NCI-H1105 treated with DMSO at 0.1 percent for 48 hours (cell line): ENCODE measurements at regions not wholly inside any gene's neighbourhood (a gene's known extent, or its start where the extent isn't known, plus 50 kb on each side); places are given as distances from the start of the nearest gene placed in this dataset.
A peak's percentile ranks its signal among the peaks of the same experiment; 100 is the strongest.

Source experiments
- DNase-seq: peaks from one replicate; lab custom pipeline; 2025; lab: John Stamatoyannopoulos, UW

DNA sequence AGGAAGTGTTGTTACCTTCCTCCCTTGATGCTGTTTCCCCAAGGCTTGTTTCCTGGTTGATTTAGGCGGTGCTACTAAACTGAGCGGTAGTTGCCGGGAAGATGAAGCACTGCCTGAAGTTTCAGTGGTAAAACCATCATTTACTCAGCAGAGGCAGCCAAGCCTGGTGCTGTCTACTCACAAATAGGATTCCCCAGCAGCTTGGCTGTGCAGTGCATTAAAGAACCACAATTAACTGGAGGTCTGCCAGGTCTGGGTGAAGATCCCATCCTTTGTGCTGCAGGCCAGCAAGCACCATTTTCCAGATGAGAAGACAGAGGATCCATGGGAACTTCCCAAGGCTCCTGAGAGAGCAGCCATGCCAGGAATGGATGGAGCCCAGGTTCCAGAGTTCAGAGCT is 231.9 kb upstream of the E2F8 start:
- no peak for DNase-seq

DNA sequence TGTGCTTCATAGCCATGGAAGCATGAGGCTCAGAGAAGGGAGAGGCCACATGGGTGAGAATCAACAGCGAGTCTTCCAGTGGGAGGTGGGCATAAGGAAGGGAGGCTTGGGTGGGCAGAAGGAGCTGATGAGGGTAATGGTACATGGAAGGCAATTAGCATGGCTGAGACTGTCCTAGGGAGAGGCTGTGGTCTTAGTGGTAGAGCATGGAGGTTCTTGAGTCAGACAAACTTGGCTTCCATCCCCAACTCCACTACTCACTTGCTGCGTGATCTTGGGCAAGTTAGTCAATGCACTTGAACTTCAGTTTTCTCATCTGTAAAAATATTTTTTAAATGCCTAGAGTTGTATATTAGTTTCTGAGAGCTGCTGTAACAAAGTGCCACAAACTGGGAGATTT is 227.2 kb upstream of the E2F8 start:
- DNase-seq = no peak

DNA sequence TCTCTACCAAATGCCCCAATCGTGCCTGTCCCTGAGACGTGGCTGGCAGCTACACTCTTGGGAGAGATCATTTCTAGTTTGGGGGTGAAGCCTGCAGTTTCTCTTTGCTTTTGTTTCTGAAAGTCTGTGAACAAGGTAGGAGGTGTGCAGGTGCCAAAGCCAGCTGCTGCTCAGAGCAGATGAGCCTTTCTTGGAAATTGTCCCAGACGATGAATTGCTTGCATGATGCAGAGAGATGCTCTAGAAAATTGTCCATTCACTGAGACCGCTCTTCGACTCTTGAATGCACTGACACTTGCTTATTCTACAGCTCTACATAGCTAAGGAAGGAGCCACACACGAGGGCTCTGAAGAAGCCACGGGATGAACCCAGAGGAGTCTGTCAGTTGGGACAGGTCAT is 225.6 kb upstream of the E2F8 start:
- peak; percentile 88 for DNase-seq

DNA sequence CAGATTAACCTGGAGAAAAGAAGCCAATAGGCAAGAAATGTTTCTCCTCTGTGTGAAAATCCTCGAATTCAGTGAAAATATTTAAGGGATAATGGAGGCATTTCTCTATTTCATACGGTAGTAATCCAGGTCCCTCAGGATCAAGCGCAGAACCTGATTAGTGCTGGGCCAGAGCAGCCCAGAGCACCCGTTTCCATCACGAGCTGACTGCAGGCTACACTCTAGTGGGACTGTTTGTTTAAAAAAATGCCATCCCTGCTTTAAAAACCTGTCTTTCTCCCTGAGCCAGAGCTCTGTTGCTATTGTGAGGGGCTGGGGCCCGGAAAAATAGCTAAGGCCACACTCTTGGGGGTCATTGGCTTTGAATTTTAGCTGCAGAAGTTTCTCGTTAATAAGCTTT is 223.2 kb upstream of the E2F8 start:
- DNase-seq = no peak

DNA sequence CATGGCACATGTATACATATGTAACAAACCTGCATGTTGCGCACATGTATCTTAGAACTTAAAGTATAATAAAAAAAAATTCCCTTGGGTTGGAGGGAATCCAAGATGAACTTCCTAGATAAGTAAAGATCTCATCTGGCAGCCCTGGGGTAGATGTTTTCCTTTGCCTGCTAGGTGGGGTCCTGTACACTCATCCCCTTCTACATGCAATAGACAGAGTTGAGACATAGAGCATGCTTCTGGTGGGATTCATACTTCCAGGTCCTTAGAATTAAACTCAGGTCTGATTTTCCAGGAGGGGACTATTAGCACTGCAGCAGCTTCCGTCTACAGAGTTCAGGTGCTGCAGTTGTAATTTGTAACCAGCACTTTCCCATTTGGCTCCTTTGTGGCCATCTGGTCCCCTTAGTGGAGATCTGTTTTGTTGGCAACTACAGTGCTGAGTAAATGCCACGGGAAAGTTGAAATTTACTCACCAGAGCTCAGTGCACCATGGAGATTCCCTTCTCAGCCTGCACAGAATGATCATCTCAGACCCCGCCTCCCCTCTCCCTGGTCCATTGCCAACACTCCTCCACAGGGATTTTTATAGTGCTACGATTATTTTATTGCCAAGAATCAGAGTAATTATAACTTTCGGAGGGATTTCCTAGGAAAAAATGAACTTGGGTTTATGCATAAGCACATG is 220.1 kb upstream of the E2F8 start:
- peak; percentile 63 for DNase-seq

DNA sequence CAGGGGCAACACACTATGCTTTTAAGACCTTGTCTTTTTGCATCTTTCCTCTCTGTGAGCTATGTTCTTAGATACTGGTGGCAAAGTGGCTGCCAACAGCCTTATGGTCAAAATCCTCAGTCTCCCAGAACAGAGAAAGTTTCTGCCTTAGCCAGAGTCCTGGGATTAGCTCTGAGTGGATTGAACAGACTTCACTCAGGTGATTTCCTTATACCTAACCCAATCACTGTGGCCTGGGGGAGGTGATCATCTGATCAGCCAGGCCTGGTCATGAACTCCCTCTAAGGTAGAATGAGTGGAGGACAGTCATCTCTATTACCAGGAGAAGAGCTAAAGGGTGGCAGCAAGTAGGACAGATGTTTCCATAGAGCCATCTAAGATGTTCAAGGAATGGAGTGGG is 218.5 kb upstream of the E2F8 start:
- DNase-seq = no peak

DNA sequence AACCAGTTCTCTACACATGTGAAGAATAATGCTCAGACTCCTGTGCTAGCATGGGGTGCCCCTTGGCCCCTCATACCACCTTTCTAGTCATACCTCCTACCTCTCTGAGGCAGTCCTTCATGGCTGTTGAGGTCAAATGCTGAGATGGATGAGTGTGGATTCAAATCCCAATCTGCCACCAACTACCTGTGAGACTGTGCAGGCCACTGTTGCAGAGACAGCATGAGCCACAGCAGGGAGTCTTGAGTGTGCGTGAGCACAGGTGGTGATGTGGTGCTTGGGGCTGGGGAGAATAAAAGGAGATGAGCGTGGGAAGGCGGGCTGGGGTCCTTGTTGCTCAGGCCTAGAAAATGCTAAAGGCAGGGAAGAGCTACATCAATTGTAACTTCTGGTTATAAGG is 218.0 kb upstream of the E2F8 start:
- DNase-seq = no peak

DNA sequence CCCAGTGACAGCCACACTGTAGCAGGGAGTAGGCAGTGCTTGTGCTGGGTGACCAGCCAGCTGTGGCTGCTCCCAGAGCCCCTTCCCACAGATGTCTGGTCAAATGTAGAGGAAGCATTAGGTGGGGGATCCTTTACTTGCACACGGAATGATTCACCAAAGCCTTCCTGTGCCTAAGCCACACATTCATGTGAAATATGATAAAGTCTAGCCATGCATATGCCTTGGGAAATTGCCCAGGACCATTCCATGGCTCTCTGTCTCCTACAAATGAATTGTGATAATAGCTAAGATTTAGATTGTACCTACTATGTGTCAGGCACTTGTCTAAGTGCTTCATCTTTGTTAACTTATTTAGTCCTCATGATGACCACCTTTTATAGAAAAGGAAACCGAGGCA is 217.5 kb upstream of the E2F8 start:
- no peak for DNase-seq

DNA sequence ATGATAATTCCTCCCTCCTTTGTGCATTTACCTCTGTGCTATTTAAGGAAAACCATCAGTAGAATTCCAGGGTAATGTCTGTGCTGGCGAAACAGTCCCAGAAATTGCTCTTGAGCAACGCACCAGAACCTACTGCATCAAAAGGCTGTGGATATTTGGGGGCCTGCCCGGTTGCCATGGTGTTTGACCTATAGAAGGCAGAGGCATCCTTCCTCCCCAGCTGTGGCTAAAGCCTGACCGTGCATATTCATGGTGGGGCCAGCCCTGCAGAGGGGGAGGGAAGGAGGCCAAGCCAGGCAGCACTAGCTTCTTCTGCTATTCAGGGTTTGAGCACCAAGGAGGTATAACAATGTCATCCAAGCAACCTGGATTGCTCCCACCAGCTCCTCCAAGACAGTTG is 215.0 kb upstream of the E2F8 start:
- no peak for DNase-seq

DNA sequence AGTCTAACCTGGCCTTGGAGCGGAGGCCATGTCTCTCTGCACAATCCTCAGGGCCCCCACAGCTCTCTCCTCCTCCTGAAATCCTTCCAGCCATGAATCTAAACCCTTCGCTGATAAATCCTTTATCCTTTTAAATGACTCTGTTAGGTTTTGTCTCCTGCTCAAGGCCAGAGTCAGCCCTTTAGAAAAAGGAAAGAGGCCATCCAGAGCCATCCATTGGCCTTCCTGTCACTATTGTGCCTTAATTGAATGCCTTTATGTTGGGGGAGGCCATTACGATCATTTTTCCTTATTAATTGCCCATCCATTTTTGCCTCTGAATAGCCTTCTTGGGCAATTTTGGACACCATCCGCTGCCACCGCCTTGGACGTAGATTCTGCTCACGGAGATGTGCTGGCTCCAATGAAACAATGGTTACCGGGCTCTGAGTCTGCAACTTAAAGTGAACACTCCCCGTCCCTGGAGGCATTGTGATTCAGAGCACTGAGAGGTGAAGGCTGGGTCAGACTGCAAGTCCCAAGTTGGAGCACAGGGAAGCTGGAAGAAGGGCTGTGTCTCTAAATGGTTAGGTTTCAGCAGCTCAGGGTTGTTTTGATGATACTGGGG is 213.0 kb upstream of the E2F8 start:
- no peak for DNase-seq

DNA sequence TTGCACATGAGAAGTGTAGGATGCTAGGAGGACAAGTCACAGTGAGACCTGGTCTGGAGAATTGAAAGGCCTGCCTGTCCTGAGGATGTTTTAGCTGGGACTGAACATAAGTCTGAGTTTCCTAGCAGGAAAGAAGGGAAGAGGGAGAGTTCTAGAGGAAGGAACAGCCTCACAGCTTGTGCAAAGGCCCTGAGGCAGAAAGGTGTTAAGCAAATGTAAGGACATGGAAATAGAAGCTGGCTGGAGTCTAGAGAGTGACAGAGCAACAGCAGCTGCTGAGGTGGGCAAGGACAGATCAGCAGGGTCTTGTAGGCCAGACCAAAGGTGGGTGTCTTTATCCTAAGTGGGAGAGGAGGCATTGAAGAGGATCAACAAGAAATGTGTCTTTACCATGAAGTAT is 210.9 kb upstream of the E2F8 start:
- DNase-seq = no peak

DNA sequence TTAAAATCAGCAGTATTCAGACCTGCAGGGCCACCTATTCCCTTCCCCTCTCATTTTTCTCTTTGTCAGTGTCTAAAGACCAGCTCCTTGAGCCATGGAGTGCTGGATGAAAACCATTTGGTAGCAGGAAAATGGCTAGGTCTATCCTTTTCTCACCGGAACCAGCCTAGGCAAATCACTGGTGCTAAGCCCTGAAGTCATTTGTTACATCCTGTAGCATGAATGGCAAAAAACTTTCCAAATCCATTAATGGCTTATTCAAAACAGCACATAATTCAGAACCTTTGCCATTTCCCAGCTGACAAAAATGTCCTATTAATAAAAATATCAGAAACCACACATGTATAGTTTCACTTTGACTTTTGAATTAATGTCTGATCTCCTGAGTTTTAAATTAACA is 209.5 kb upstream of the E2F8 start:
- DNase-seq = no peak

DNA sequence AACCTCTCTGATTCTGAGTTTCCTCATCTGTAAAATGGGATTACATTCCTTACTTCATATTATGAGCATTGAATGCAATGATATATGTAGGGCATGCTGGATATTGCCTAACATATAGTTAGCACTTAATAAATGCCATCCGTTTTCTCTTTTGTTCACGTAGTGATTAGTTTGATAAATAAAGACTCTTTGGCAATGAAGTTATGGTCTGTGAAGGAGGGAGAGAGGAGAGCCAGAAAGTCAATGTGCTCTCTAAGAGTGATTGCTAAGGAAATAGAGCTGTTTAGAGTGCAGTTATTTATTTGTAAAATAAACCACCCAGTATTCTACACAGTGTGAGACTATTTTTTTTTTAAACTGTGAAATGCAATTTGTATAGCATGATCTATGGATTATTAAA is 207.9 kb upstream of the E2F8 start:
- DNase-seq = no peak

DNA sequence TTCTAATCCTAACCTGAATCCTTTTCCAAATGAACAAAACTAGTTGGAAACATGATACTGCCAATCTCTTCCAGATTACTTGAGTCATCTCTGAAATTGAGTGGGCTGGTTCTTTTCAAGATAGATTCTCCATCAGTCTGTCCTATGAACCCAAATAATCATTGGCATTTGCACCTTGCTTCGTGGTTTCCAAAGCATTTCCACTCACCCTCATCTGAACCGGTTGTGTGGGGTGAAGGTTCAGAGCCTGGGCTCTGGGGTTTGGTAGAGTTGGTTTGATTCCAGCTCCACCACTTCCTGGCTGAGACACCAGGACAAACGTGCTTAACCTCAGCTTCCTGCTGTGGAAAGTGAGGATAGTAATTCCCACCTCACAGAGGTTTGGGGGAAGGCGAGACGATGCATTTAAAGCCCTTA is 206.4 kb upstream of the E2F8 start:
- no peak for DNase-seq

DNA sequence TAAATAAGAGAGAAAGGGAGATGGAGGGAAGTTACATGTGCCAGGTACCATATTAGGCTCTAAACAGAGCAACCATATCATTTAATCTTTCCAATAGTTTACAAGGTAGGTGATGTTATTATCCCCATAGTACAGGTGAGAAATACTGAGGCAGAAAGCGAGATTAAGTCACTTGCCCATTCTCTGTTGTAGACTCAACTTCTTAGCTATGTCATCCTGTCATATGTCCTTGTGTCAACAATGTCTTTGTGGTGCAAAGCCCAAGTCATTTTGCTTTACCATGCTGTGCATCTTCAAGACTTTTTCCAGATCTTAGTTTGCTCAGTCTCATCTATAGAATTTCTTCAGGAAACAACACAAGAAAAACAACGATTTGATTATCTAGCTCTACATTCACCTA is 205.0 kb upstream of the E2F8 start:
- no peak for DNase-seq

DNA sequence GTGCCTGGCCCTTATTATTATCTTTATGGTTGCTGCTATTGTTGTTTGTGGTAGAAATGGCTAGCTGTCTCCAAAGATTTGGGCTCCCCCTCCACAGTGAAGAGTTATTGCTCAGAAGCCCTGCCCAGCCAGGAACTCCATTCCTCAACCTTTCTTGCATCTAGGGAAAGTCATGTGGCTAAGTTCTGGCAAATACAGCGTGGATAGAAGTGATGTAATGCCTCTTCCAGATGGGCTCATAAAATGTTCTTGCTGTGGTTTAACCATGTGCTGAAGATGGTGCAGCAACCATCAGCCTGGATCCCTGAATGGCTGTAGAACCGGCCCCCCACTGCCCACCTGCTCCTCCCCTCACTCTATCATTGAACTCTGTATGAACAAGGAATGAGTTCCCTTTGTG is 203.5 kb upstream of the E2F8 start:
- no peak for DNase-seq

DNA sequence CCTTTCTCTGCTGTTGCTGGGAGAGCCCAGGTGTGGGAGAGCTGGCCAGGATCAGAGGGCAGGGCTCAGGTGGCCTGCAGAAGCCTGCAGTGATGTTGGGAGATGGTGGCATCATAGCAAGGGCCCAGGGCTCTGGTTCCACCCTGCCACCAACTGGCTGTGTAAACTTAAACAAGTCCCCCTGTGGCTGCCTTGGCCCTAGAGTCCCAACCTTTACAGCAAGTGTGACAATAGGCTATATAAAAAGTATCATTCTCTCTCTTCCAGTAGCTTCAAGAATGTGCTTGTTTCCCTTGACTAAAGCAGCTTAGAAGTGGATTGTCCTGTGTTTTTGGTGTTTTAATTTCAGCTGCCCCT is 201.8 kb upstream of the E2F8 start:
- DNase-seq = no peak

DNA sequence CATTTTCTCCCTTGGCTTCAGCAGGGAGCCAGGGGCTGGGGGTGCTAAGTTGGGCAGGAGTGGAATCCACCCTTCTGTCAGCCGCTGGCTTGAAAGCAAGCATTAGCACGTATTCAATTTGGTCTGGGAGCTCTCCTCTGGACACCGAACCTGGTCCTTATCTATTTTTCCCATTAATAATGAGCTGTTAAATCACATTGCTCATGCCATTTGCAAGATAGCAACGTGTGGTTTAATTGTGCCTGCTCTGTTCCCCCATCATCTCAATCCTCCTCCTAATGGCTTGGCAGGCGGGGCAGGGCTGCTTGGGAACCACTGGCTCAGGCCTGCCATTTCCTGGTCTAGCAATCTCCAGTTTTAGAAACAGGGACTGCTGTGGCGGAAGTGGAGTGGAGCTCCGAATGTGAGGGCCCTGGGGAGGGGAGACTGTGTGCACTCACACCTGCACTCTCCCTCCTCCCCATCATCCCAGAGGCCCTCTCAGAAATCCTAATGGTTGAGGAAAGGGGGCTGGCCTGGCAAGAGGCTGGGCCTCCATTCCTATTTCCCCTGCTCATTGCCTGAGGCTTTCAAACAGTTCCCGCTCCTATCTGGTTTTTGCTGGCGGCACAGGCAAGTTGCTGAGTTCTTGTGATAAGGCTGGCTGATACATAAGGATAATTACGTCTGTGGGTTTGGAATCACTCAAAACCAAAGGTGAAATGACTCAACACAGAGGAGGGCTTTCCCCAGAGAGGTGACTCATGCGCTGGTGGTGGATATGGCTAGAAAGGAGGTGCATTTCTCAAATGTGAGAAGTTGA is 201.2 kb upstream of the E2F8 start:
- no peak for DNase-seq

DNA sequence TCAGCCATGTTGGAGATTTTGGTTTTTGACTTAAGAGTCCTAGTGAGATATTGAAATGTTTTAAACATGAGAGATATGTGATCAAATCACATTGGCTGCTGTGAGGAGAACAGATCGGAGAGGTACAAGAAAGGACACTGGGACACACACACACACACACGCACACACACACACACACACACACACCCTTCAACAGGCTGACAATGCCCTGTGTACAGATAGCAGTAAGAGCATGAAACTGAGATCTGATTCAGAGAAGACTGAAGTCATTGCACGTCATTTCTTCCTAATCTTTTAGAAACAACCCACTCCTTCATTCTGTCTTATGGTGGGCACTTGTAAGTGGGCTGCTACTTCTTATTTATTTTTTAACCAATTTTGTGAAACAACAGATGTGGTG is 200.5 kb upstream of the E2F8 start:
- no peak for DNase-seq

DNA sequence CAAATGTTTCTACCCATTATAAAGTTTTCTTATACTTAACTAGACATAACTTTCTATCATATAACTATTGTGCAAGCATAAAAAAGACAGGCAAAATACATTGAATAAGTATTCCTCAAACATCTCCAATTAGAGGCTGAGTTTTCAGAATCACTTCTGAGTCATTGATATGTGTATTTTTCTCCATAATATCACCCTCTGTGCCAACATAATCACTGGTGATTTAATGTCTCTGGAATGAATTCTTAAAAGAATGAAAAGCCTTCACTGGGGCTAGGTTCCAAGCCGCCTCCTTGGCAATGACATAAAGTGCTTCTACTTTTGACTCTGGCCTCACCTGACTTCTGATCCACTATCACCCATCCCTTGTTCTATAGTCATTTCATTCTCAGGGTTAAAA is 197.0 kb upstream of the E2F8 start:
- DNase-seq = no peak

DNA sequence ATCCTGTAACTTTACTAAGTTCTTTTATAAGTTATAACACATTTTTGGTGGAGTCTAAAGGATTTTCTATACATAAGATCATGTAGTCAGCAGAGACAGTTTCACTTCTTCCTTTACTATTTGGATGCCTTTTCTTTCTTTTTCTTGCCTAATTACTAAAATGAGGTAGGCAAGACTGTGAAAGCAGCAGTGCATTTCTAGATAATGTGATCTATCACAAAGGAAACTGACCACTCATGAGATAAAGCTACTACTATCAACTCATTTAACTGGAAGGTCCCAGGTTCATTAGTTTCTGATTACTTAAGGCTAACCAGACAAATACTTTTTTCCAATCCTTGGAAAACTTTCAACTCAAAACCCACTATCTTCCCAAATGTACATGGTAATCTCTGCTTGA is 196.2 kb upstream of the E2F8 start:
- DNase-seq = no peak

DNA sequence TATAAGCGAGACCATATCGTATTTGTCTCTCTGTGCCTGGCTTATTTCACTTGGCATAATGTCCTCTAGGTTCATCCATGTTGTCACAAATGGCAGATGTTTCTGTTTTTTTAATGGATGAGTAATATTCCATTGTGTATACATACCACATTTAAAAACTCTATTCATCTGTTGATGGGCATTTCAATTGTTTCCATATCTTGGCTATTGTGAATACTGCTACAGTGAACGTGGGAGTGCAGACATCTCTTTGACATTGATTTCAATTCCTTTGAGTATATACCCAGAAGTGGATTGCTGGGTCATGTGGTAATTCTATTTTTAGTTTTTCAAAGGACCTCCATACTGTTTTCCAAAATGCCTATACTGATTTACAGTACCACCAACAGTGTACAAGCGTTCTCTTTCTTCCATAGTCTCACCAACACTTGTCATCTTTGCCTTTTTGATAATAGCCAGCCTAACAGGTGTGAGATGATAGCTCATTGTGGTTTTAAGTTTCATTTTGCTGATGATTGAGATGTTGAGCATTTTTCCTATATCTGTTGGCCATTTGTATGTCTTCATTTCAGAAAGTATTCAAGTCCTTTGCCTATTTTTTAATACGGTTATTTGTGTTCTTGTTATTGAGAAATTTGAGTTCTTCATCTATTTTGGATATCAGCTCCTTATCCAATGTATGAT is 194.7 kb upstream of the E2F8 start:
- no peak for DNase-seq

DNA sequence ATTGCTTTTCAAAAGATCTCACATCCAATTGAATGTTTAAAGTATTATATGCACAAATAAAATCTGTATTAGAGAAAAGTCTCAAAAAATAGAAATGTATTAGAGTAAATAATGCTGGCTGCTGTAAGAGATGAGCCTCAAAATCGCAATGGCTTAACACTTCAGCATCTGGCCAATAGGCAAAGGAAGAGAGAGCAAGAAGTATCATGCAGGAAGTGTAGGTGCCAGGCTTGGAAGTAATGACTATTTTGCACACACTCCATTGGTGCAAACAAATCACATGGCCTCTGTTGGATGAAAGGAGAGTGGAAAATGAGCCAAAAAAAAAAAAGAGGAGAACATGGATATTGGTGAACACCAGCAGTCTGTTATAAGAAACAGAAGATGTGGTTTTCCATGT is 193.0 kb upstream of the E2F8 start:
- no peak for DNase-seq
